Aorta (tissue), 5 donors: ENCODE measurements at regions not wholly inside any gene's neighbourhood (a gene's known extent, or its start where the extent isn't known, plus 50 kb on each side); places are given as distances from the start of the nearest gene placed in this dataset.
A peak's percentile ranks its signal among the peaks of the same experiment; 100 is the strongest.
"Not testable (repeated sequence)": the region's sequence is repeated elsewhere in the genome, so short reads cannot be mapped to it uniquely, and the experiment has no call there.

Experiments
- ATAC-seq: fragments of 200-7000 bp; cut with Tn5 transposase; one replicate; pipeline ENCODE4 v1.9.1; 2022; ENCODE audit warnings: moderate library complexity; ENCODE audit not compliant: low FRiP score
- DNase-seq, 2 donors: peaks; one replicate each; pipeline ENCODE4 v3.0.0-alpha.2; 2020
- H3K27ac ChIP-seq, 2 donors: one replicate each; pipeline ENCODE4 v1.5.1; 2013; ENCODE audit warnings: low read length in 2 of 2, mild to moderate bottlenecking in 2 of 2, moderate library complexity in 2 of 2, control low read depth in 1 of 2, inconsistent platforms in 1 of 2, low read depth in 1 of 2
- H3K27me3 ChIP-seq, 2 donors: one replicate each; pipeline ENCODE4 v1.6.1; 2013; ENCODE audit warnings: control low read depth in 1 of 2, low read length in 1 of 2, mild to moderate bottlenecking in 1 of 2, moderate library complexity in 1 of 2; ENCODE audit not compliant: insufficient read depth in 2 of 2, control insufficient read depth in 1 of 2
- H3K36me3 ChIP-seq, 2 donors: one replicate each; pipeline ENCODE4 v1.6.1; 2013; ENCODE audit warnings: control low read depth in 1 of 2, low read length in 1 of 2, mild to moderate bottlenecking in 1 of 2; ENCODE audit not compliant: insufficient read depth in 2 of 2, control insufficient read depth in 1 of 2
- H3K4me1 ChIP-seq, 2 donors: one replicate each; pipeline ENCODE4 v1.6.1; 2013; ENCODE audit warnings: low read length in 2 of 2, control low read depth in 1 of 2, mild to moderate bottlenecking in 1 of 2, moderate library complexity in 1 of 2; ENCODE audit not compliant: insufficient read depth in 2 of 2, control insufficient read depth in 1 of 2
- H3K4me3 ChIP-seq, 2 donors: one replicate each; pipeline ENCODE4 v1.5.1; 2013; ENCODE audit warnings: low read length in 2 of 2, control low read depth in 1 of 2, mild to moderate bottlenecking in 1 of 2
- H3K9me3 ChIP-seq: one replicate; pipeline ENCODE4 v1.6.1; 2013; ENCODE audit warnings: mild to moderate bottlenecking, low read length; ENCODE audit not compliant: control insufficient read depth
- WGBS, 2 donors: extraction: QIAGEN DNeasy Blood & Tissue Kit; methylation state at CpG; one replicate each; pipeline ENCODE4 v1.1.7; 2013; 5-methylcytosine and 5-hydroxymethylcytosine counted together
- intact Hi-C, 2 donors: fragments of 100-400 bp; cut with DNase I; formaldehyde crosslinking; loops; one replicate each; pipeline versions ENCODE4 v1.14.2 to v1.15.0; 2022
- donor health status: healthy with polysubstance abuse.
- donor health status: Bipolar disorder and iron deficiency.
- donor health status: DM: no; HTN: no; CAD: no.
- donor health status: DM: no; HTN: no; CAD: no.
- donor health status: DM: yes; HTN: yes; CAD: no.

- not testable (repeated sequence) for H3K36me3 ChIP-seq
These were observed 52.6 kb upstream of the KIF26B start for GRCh38 chr1:245102149-245102548.

GRCh38 chr1:245099401-245099800 is 55.4 kb upstream of the KIF26B start:
- Histone ChIP-seq H3K36me3 (no peaks in the 10 kb centered on the region), H3K27me3 (no peaks in the 10 kb centered on the region), H3K4me1 (no peaks in the 10 kb centered on the region), H3K9me3 (no peaks in the 10 kb centered on the region), H3K4me3 (no peak overlapping the region), H3K27ac (no peak overlapping the region)
- intact Hi-C loops = no loop called here
- peak; percentile 22 for ATAC-seq
- no peak for DNase-seq
- WGBS, 2 donors = 74 to 78% methylated on average over 8 of the region's 8 CpGs

More at GRCh38 chr1:245102149-245102548, 52.6 kb upstream of the KIF26B start:
- DNase-seq, H3K4me3 ChIP-seq, H3K9me3 ChIP-seq, ATAC-seq, intact Hi-C loops, H3K27me3 ChIP-seq, H3K27ac ChIP-seq, H3K4me1 ChIP-seq: not testable (repeated sequence)
- 96% methylated on average over 6 of the region's 6 CpGs for WGBS, 2 donors

- H3K4me1 ChIP-seq = no peaks in the 10 kb centered on the region
- DNase-seq (no peak), ATAC-seq (peak; percentile 19)
- H3K36me3 ChIP-seq = no peaks in the 10 kb centered on the region
- no peaks in the 10 kb centered on the region for H3K27me3 ChIP-seq
- no peaks in the 10 kb centered on the region for H3K9me3 ChIP-seq
- no peak overlapping the region for H3K27ac ChIP-seq
- WGBS, 2 donors = 94 to 95% methylated on average over 6 of the region's 6 CpGs
- H3K4me3 ChIP-seq = no peak overlapping the region
- intact Hi-C loops = no loop called here
These were observed 55.9 kb upstream of the KIF26B start for GRCh38 chr1:245098924-245099323.

- ATAC-seq = no peak
- DNase-seq = no peak
- Histone ChIP-seq H3K36me3 (peaks cover 0 to 2% of the 10 kb centered on the region in 2 donors), H3K4me3 (no peak overlapping the region), H3K4me1 (no peaks in the 10 kb centered on the region), H3K27me3 (no peaks in the 10 kb centered on the region), H3K9me3 (no peaks in the 10 kb centered on the region), H3K27ac (no peak overlapping the region)
- WGBS, 2 donors = 63 to 65% methylated on average over 5 of the region's 5 CpGs
- intact Hi-C loops = no loop called here
These were observed 58.3 kb upstream of the KIF26B start for GRCh38 chr1:245096311-245097066.

GRCh38 chr1:245095903-245096302 is 58.9 kb upstream of the KIF26B start:
- H3K27me3 ChIP-seq = no peaks in the 10 kb centered on the region
- no peak for ATAC-seq
- 28 to 31% methylated on average over 1 of the region's 1 CpG for WGBS, 2 donors

GRCh38 chr1:245094954-245095353 is 59.8 kb upstream of the KIF26B start:
- WGBS, 2 donors = 85 to 88% methylated on average over 5 of the region's 5 CpGs
- Histone ChIP-seq H3K27me3 (no peaks in the 10 kb centered on the region), H3K36me3 (peaks cover 0 to 4% of the 10 kb centered on the region in 2 donors), H3K9me3 (no peaks in the 10 kb centered on the region), H3K4me3 (no peak overlapping the region), H3K27ac (no peak overlapping the region), H3K4me1 (no peaks in the 10 kb centered on the region)
- no peak for ATAC-seq
- intact Hi-C loops = no loop called here
- no peak for DNase-seq

More at GRCh38 chr1:245095903-245096302, 58.9 kb upstream of the KIF26B start:
- no peak for DNase-seq
- H3K4me3 ChIP-seq = no peak overlapping the region
- H3K27ac ChIP-seq = no peak overlapping the region
- peaks cover 0 to 4% of the 10 kb centered on the region in 2 donors for H3K36me3 ChIP-seq
- intact Hi-C loops = no loop called here
- no peaks in the 10 kb centered on the region for H3K9me3 ChIP-seq
- H3K4me1 ChIP-seq = no peaks in the 10 kb centered on the region

GRCh38 chr1:245094092-245094491 is 60.7 kb upstream of the KIF26B start:
- ATAC-seq = no peak
- WGBS, 2 donors = 95 to 96% methylated on average over 10 of the region's 10 CpGs
- Histone ChIP-seq H3K4me1 (no peaks in the 10 kb centered on the region), H3K9me3 (no peaks in the 10 kb centered on the region), H3K27ac (no peak overlapping the region), H3K36me3 (peaks cover 0 to 4% of the 10 kb centered on the region in 2 donors), H3K4me3 (no peak overlapping the region), H3K27me3 (no peaks in the 10 kb centered on the region)
- DNase-seq = no peak
- intact Hi-C loops = no loop called here

GRCh38 chr1:245092638-245092976 is 62.2 kb upstream of the KIF26B start:
- Histone ChIP-seq H3K36me3 (peaks cover 0 to 4% of the 10 kb centered on the region in 2 donors), H3K4me3 (no peak overlapping the region), H3K27me3 (no peaks in the 10 kb centered on the region), H3K9me3 (no peaks in the 10 kb centered on the region), H3K4me1 (no peaks in the 10 kb centered on the region), H3K27ac (no peak overlapping the region)
- intact Hi-C loops = no loop called here
- ATAC-seq = no peak
- WGBS, 2 donors = 89 to 93% methylated on average over 5 of the region's 5 CpGs
- no peak for DNase-seq
